Gastroesophageal sphincter (tissue), 2 donors: ENCODE measurements at regions not wholly inside any gene's neighbourhood (a gene's known extent, or its start where the extent isn't known, plus 50 kb on each side); places are given as distances from the start of the nearest gene placed in this dataset.

Experiments
- EP300 ChIP-seq: sonication (generic); formaldehyde crosslinking; IDR thresholded peaks from one replicate; pipeline ENCODE4 v1.6.1; 2017; ENCODE audit warnings: antibody characterized with exemption, mild to moderate bottlenecking
- POLR2A ChIP-seq, 2 donors: fragments of 450-650 bp; IDR thresholded peaks; one replicate each; pipeline ENCODE4 v1.6.1; 2017; ENCODE audit warnings: antibody characterized with exemption in 2 of 2, mild to moderate bottlenecking in 2 of 2, moderate library complexity in 1 of 2

- no peak for TF ChIP-seq POLR2A (IDR thresholded peaks at IDR 0.05)
- no peak for TF ChIP-seq EP300
Measured at GRCh38 chr11:128294671-128295050, 292.7 kb downstream of the ETS1 start.
